SIG-M5 treated with dmso at 0.1 percent for 504 hours (cell line): ENCODE measurements at regions not wholly inside any gene's neighbourhood (a gene's known extent, or its start where the extent isn't known, plus 50 kb on each side); places are given as distances from the start of the nearest gene placed in this dataset.
A peak's percentile ranks its signal among the peaks of the same experiment; 100 is the strongest.

ENCODE experiments used
- DNase-seq: peaks from one replicate; lab custom pipeline; 2025; ENCODE audit not compliant: unreplicated experiment; lab: John Stamatoyannopoulos, UW

GRCh38 chr12:92365333-92365732, 219.7 kb upstream of the BTG1 start:
- DNase-seq = no peak

DNA sequence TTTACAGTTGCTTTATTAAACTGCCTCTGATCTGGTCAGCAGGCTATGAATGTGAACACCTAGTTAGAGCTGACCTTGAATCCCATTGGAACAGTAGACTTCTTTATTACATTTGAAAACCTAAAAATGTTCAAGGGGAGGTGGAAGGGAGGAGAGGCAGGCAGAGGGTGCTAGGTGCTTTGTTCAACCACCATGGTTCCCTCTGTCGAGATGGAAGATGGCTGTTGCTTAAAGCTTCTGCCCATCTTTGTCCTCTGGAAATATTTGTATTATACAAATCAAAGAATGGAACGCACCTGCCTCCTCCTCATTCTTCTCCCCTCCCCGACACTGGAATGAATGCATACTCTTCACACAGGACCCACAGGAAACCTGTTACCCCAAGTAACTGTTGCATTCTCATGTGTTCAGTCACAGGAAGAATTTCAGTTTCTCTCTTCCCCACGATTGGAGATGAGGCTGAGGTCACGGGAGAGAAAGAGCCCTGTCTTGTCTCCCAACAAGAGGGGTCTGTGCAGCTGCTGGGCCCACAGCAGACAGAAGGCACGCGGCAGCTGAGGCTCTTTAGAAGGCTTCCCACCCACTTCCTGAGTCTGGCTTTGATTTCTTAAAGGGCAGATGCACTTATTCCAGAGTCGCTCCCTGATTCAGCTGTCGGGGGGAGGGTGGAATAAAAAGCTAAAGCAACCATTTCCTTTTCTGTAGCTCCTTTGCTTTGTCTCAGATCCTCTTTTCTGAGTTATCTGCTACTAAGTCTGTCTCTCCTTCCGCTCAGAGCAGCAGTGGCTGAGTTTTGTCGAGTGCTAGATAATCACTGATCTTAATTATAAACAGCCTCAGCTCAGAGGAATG, 217.9 kb upstream of the BTG1 start:
- peak; percentile 71 for DNase-seq

GRCh38 chr12:92362785-92363184, 217.1 kb upstream of the BTG1 start:
- no peak for DNase-seq

- no peak for DNase-seq
These were observed 216.5 kb upstream of the BTG1 start for GRCh38 chr12:92362126-92362525.

DNA sequence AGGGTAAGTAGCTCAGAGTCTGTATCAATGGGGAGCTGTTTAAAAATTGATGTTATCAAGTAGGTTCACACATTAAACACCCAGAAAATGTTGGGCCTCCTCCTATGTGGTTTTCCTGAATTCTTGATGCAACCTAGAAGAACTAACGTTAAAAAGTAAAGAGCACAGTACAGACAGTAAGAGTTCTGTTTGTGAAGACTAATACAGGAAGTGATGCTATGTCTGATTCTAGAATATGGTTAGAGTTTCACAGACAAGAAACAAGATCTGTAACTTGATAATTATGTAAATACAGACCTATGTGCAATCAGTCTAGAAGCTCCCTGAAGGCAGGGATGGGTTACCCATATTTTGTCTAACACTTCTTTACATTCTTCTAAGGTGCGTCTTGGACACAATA, 214.9 kb upstream of the BTG1 start:
- DNase-seq = no peak

- no peak for DNase-seq
These were observed 214.0 kb upstream of the BTG1 start for GRCh38 chr12:92359581-92360209.

- DNase-seq = no peak
These were observed 212.1 kb upstream of the BTG1 start for GRCh38 chr12:92357584-92358261.

- DNase-seq = no peak
These were observed 210.8 kb upstream of the BTG1 start for GRCh38 chr12:92356425-92356824.

GRCh38 chr12:92349635-92350034, 204.0 kb upstream of the BTG1 start:
- no peak for DNase-seq

GRCh38 chr12:92342574-92342973, 196.9 kb upstream of the BTG1 start:
- DNase-seq = no peak

DNA sequence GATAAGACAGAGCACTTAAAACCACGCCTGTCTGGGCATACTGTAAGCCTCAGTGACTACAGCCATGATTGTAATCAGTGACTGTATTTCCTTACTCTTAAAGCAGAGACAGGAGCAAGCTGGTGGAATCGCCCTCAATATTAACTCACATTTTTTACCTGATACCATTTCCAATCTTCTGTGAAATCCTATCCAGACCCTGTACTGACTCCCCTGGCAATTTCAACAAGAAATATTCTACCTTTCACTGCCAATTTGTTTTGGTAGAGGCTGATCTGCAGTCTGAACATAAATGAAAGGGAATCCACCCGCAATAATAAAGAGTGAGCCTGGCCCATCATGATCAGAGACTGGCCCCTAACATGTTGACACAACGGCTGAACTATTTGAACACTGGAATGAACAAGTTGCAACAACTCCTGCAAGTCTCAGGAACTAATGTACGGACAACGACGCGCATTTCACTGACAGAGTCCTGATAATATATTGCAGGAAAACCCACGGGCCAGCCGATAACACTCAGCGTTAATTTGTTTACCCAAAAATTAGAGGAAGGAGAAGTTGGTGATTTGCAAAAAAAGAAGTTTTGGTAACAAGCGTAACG, 195.5 kb upstream of the BTG1 start:
- DNase-seq = no peak

- no peak for DNase-seq
These were observed 194.9 kb upstream of the BTG1 start for GRCh38 chr12:92340441-92341064.

- DNase-seq = no peak
These were observed 194.4 kb upstream of the BTG1 start for GRCh38 chr12:92340003-92340402.

- no peak for DNase-seq
These were observed 193.7 kb upstream of the BTG1 start for GRCh38 chr12:92339198-92339821.

GRCh38 chr12:92338671-92339070, 193.0 kb upstream of the BTG1 start:
- DNase-seq = no peak

GRCh38 chr12:92338102-92338501, 192.5 kb upstream of the BTG1 start:
- no peak for DNase-seq

GRCh38 chr12:92337128-92337527, 191.5 kb upstream of the BTG1 start:
- DNase-seq = no peak

DNA sequence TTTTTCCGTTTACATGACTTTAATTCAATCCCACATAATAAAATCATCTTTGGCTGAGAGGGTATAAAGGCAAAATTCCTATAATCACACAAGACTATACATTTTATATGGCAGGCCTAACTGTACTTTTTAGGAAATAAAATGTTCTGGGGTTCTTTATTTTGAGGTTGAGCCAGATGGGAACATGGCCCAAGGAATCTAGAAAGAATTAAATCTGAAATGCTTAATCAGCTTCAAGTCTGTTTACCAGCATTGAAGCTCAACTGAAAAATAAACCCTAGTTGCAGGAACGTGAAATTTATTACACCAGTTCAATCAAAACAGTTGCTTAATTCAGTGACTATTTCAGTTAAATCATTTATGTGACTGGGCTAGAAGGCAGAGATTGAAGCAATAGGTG, 191.0 kb upstream of the BTG1 start:
- DNase-seq = no peak

DNA sequence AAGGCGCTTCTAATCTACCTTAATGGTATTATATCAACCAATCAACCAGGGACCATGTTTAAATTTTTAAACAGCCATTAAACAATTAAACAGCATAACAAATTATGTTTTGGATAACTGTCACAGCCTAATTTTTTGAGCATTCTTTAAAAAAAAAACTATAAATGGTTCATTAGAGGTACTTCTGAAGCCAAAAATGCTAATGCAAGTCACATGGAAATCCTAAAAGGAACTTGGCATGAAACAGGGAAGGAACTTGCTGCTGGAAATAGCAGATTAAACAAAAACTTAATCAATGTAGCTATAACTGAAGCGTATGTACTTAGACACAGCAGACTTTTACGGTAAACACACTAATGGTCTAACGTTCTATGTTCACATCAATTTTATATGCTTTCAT, 190.2 kb upstream of the BTG1 start:
- no peak for DNase-seq

DNA sequence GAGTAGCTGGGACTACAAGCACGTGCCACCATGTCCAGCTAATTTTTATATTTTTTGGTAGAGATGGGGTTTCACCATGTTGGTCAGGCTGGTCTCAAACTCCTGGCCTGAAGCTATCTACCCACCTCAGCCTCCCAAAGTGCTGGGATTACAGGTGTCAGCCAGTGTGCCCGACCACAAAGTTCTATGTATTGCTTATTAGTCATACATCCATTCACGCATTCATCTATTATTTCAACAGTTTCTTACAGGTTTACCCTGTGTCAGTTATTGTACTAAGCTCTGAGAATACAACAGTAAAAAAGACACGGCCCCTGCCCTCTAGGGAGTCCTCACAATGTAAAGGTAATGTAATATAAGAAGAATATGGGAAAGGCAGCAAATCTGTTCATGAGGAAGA, 188.9 kb upstream of the BTG1 start:
- no peak for DNase-seq

DNA sequence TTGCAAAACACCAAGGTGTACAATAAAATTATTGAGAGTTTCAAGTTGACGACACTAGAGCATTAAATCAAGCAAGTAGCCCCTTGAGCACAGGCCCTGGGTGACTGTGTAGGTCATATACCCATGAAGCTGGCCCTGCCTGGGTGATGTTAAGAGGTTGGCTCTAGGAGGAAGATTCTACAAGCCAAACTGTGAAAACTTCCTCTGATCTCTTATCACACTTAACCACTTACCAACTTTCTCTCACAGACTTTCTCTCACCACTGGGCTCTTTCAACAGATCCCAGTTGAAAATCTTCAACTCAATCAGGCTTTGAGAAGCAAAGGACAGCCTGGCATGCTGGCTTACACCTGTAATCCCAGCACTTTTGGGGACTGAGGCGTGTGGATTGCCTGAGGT, 186.9 kb upstream of the BTG1 start:
- DNase-seq = no peak
